ENCODE measurements at regions not wholly inside any gene's neighbourhood (a gene's known extent, or its start where the extent isn't known, plus 50 kb on each side); places are given as distances from the start of the nearest gene placed in this dataset.

DNA sequence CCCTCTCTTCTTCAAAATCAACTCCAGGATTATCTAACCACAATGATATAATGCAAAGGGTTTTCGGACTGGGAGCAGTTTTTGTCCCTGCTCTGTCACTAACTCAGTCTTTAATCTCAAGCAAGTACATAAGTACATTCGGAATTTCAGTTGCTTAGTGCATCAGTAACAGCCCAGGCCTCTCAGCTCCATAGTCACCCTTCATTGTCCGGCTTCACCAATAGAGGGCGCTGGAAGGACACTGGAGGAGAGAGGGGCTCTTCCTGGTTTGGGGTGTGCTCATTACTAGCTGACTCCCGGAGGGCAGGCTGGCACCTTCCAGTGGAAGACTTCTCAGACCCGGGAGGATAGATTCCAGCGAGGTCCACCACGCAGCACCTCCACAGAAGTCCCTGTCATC lies 90.4 kb upstream of the PDGFD start:
- POLR2A ChIA-PET = interaction anchor here (0.7 kb wide), 1 partner anchor 9 kb away, joined by 3 read pairs; no protein-coding TSS in a partner anchor
- no peaks in the 10 kb centered on the region for H3K4me1 ChIP-seq (replicated peaks in 1 of 2; ENCODE audit: control insufficient read depth in 2 of 2, insufficient read depth in 2 of 2, low read length in 2 of 2)
- H3K36me3 ChIP-seq (ENCODE audit: control insufficient read depth, insufficient read depth, low read length) = no peaks in the 10 kb centered on the region
- no peaks in the 10 kb centered on the region for H3K79me2 ChIP-seq (ENCODE audit: control insufficient read depth, insufficient read depth, low read length)
- ATAC-seq (no peak; the same call in 2 of the 3 replicates), DNase-seq (ENCODE audit: extremely low read depth in 1 of 4, low spot score in 3 of 4) (peak; percentile 11 to 19 (median 16)), FAIRE-seq (no peak)
- no peak overlapping the region for H3K4me3 ChIP-seq
- H4K20me1 ChIP-seq (replicated peaks; ENCODE audit: control insufficient read depth, insufficient read depth, low read length) = no peaks in the 10 kb centered on the region
- CTCF ChIA-PET (ENCODE audit: low intra/inter-chr PET ratio) = no interaction called here
- in situ Hi-C loops (cut with MboI) = no loop called here
- H3K9me3 ChIP-seq (replicated peaks; ENCODE audit: control insufficient read depth, insufficient read depth, low read depth, low read length) = no peaks in the 10 kb centered on the region
- intact Hi-C loops (cut with micrococcal nuclease) = no loop called here
- no peak overlapping the region for H3K4me2 ChIP-seq (ENCODE audit: insufficient read depth, low read length)
- H3K9me1 ChIP-seq (ENCODE audit: control insufficient read depth, insufficient read depth, low read length) = no peaks in the 10 kb centered on the region
- 2% methylated on average over 8 of the region's 8 CpGs for WGBS (ENCODE audit: insufficient coverage, low coverage, missing lambda C conversion rate)
- H3K9ac ChIP-seq (ENCODE audit: insufficient read depth in 1 of 2, low read depth in 2 of 2, low read length in 2 of 2) = no peak overlapping the region
- no peaks in the 10 kb centered on the region for H3K27me3 ChIP-seq (ENCODE audit: control insufficient read depth in 2 of 2, insufficient read depth in 2 of 2, low read length in 2 of 2)
- no peak overlapping the region for H3K27ac ChIP-seq (ENCODE audit: extremely low read depth, low read depth, low read length)
- H2AFZ ChIP-seq (ENCODE audit: low read depth, low read length) = no peak overlapping the region
- no peak for TF ChIP-seq SP1 (CRISPR knock-in tag; IDR thresholded peaks at IDR 0.05)
- TF ChIP-seq HDAC2 (IDR thresholded peaks at IDR 0.05) = no peak
- TF ChIP-seq, protein P1, sequence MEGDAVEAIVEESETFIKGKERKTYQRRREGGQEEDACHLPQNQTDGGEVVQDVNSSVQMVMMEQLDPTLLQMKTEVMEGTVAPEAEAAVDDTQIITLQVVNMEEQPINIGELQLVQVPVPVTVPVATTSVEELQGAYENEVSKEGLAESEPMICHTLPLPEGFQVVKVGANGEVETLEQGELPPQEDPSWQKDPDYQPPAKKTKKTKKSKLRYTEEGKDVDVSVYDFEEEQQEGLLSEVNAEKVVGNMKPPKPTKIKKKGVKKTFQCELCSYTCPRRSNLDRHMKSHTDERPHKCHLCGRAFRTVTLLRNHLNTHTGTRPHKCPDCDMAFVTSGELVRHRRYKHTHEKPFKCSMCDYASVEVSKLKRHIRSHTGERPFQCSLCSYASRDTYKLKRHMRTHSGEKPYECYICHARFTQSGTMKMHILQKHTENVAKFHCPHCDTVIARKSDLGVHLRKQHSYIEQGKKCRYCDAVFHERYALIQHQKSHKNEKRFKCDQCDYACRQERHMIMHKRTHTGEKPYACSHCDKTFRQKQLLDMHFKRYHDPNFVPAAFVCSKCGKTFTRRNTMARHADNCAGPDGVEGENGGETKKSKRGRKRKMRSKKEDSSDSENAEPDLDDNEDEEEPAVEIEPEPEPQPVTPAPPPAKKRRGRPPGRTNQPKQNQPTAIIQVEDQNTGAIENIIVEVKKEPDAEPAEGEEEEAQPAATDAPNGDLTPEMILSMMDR (IDR thresholded peaks at IDR 0.05 in 2 of 3, conservative IDR thresholded peaks at IDR 0.05 in 1 of 3; ENCODE audit: insufficient read depth in 2 of 3, low read depth in 1 of 3, low read length in 3 of 3) = peak; percentile 13 to 46 (median 37); a peak in 4 of 6 replicates
- no peak for TF ChIP-seq CAMTA2 (CRISPR knock-in tag; conservative IDR thresholded peaks at IDR 0.05)
- peak in 1 of 2 experiments; percentile 26; a peak in 2 of 4 replicates for TF ChIP-seq RAD21 (CRISPR knock-in tag; conservative IDR thresholded peaks at IDR 0.05 in 1 of 2, IDR thresholded peaks at IDR 0.05 in 1 of 2)
- no peak for TF ChIP-seq IFI16 (CRISPR knock-in tag; IDR thresholded peaks at IDR 0.05)
- TF ChIP-seq TSC22D4 (tag; IDR thresholded peaks at IDR 0.05) = no peak
- TF ChIP-seq, protein P2, sequence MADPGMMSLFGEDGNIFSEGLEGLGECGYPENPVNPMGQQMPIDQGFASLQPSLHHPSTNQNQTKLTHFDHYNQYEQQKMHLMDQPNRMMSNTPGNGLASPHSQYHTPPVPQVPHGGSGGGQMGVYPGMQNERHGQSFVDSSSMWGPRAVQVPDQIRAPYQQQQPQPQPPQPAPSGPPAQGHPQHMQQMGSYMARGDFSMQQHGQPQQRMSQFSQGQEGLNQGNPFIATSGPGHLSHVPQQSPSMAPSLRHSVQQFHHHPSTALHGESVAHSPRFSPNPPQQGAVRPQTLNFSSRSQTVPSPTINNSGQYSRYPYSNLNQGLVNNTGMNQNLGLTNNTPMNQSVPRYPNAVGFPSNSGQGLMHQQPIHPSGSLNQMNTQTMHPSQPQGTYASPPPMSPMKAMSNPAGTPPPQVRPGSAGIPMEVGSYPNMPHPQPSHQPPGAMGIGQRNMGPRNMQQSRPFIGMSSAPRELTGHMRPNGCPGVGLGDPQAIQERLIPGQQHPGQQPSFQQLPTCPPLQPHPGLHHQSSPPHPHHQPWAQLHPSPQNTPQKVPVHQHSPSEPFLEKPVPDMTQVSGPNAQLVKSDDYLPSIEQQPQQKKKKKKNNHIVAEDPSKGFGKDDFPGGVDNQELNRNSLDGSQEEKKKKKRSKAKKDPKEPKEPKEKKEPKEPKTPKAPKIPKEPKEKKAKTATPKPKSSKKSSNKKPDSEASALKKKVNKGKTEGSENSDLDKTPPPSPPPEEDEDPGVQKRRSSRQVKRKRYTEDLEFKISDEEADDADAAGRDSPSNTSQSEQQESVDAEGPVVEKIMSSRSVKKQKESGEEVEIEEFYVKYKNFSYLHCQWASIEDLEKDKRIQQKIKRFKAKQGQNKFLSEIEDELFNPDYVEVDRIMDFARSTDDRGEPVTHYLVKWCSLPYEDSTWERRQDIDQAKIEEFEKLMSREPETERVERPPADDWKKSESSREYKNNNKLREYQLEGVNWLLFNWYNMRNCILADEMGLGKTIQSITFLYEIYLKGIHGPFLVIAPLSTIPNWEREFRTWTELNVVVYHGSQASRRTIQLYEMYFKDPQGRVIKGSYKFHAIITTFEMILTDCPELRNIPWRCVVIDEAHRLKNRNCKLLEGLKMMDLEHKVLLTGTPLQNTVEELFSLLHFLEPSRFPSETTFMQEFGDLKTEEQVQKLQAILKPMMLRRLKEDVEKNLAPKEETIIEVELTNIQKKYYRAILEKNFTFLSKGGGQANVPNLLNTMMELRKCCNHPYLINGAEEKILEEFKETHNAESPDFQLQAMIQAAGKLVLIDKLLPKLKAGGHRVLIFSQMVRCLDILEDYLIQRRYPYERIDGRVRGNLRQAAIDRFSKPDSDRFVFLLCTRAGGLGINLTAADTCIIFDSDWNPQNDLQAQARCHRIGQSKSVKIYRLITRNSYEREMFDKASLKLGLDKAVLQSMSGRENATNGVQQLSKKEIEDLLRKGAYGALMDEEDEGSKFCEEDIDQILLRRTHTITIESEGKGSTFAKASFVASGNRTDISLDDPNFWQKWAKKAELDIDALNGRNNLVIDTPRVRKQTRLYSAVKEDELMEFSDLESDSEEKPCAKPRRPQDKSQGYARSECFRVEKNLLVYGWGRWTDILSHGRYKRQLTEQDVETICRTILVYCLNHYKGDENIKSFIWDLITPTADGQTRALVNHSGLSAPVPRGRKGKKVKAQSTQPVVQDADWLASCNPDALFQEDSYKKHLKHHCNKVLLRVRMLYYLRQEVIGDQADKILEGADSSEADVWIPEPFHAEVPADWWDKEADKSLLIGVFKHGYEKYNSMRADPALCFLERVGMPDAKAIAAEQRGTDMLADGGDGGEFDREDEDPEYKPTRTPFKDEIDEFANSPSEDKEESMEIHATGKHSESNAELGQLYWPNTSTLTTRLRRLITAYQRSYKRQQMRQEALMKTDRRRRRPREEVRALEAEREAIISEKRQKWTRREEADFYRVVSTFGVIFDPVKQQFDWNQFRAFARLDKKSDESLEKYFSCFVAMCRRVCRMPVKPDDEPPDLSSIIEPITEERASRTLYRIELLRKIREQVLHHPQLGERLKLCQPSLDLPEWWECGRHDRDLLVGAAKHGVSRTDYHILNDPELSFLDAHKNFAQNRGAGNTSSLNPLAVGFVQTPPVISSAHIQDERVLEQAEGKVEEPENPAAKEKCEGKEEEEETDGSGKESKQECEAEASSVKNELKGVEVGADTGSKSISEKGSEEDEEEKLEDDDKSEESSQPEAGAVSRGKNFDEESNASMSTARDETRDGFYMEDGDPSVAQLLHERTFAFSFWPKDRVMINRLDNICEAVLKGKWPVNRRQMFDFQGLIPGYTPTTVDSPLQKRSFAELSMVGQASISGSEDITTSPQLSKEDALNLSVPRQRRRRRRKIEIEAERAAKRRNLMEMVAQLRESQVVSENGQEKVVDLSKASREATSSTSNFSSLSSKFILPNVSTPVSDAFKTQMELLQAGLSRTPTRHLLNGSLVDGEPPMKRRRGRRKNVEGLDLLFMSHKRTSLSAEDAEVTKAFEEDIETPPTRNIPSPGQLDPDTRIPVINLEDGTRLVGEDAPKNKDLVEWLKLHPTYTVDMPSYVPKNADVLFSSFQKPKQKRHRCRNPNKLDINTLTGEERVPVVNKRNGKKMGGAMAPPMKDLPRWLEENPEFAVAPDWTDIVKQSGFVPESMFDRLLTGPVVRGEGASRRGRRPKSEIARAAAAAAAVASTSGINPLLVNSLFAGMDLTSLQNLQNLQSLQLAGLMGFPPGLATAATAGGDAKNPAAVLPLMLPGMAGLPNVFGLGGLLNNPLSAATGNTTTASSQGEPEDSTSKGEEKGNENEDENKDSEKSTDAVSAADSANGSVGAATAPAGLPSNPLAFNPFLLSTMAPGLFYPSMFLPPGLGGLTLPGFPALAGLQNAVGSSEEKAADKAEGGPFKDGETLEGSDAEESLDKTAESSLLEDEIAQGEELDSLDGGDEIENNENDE (IDR thresholded peaks at IDR 0.05; ENCODE audit: low read depth, low read length) = no peak
- TF ChIP-seq SMC3 (conservative IDR thresholded peaks at IDR 0.05; ENCODE audit: insufficient read depth, low read depth, low read length) = 0 out of 2 replicates have a peak, but pooled peaks have one; percentile 9
- no TSS peak for BruUV-seq (replicated peaks)

Data from K562 (cell line).